Activated CD4-positive, alpha-beta T cell treated with anti-CD3 and anti-CD28 coated beads, Interleukin-2, amount 10 ng/mL, durations not matched to agents 7 days and 5 days (primary cell): ENCODE measurements at regions not wholly inside any gene's neighbourhood (a gene's known extent, or its start where the extent isn't known, plus 50 kb on each side); places are given as distances from the start of the nearest gene placed in this dataset.

Source experiments
- CTCF ChIA-PET: fragments of 350-600 bp; sonication (Branson Sonifier 250); formaldehyde crosslinking; loops from one replicate; lab custom pipeline; 2021; ENCODE audit warnings: antibody characterized with exemption; lab: Charles Lee
- POLR2A ChIA-PET: fragments of 350-600 bp; sonication (Branson Sonifier 250); formaldehyde crosslinking; loops from one replicate; lab custom pipeline; 2021; ENCODE audit warnings: antibody characterized with exemption; lab: Charles Lee
- DNase-seq: peaks from one replicate; pipeline ENCODE4 v3.0.0-alpha.2; 2020
- H3K27ac Mint-ChIP-seq: one replicate; pipeline ENCODE4 v1.8.0; 2021; ENCODE audit warnings: mild to moderate bottlenecking, moderate library complexity, mixed read lengths
- H3K27me3 Mint-ChIP-seq: one replicate; pipeline ENCODE4 v1.8.0; 2021; ENCODE audit warnings: mixed read lengths
- H3K36me3 Mint-ChIP-seq: one replicate; pipeline ENCODE4 v1.8.0; 2021; ENCODE audit warnings: low read depth, mixed read lengths
- H3K4me1 Mint-ChIP-seq: one replicate; pipeline ENCODE4 v1.8.0; 2021; ENCODE audit warnings: mixed read lengths
- H3K4me3 Mint-ChIP-seq: one replicate; pipeline ENCODE4 v1.8.0; 2021; ENCODE audit warnings: mild to moderate bottlenecking, moderate library complexity, mixed read lengths
- H3K9me3 Mint-ChIP-seq: one replicate; pipeline ENCODE4 v1.8.0; 2021; ENCODE audit warnings: mixed read lengths

DNA sequence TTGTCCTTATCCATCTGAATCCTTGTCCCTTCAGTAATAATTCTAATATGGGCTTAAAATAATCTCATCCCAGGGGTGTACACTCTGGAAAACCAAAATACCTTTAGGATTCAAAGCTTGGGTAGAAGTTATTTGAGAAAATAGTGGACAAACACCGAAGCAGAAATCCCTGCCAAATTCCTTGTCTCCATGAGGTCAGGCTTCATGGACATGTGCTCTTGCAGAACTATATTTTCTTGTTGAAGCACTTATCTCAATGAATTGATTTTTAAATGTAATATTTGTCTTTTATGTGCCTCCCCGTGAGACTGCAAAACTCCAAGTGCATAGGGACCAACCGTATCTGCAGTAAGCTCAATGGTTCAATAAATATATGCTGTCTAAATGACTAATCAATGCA, 1153.3 kb upstream of the AUTS2 start:
- POLR2A ChIA-PET, result no interaction called here

DNA sequence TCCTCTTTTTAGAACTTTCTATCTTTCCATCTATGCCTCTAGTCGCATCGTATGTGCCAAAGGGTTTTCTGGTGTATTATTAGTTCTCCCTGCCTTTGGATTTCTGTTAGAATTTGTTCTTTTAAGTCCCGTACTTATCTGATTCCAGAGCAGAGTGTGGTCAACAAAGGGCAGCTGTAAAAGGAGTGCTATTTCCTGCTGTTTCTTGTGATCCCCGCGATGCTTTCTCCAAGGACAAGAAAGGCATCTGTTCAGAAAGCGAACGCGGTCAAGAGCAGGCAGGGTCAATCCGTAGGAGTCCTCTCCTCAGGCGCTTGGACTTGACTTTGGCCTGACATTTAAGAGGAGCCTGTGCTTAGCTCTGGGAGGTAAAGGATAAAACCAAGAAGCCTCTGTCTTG, 1152.1 kb upstream of the AUTS2 start:
- POLR2A ChIA-PET, result no interaction called here
- no peak overlapping the region for H3K27ac Mint-ChIP-seq
- H3K4me1 Mint-ChIP-seq, result no peaks in the 10 kb centered on the region
- DNase-seq, result no peak
- no peak overlapping the region for H3K4me3 Mint-ChIP-seq
- no peaks in the 10 kb centered on the region for H3K36me3 Mint-ChIP-seq
- peaks cover 32% of the 10 kb centered on the region for H3K9me3 Mint-ChIP-seq
- H3K27me3 Mint-ChIP-seq, result no peaks in the 10 kb centered on the region
- CTCF ChIA-PET, result no interaction called here

More for the DNA sequence above, 1153.3 kb upstream of the AUTS2 start:
- CTCF ChIA-PET, result interaction anchor here (0.7 kb wide), 1 partner anchor 45 kb away, joined by 3 read pairs; no protein-coding TSS in a partner anchor
- DNase-seq, result no peak
- Mint-ChIP-seq H3K36me3 (no peaks in the 10 kb centered on the region), H3K27me3 (no peaks in the 10 kb centered on the region), H3K27ac (no peak overlapping the region), H3K4me3 (no peak overlapping the region), H3K9me3 (peaks cover 29% of the 10 kb centered on the region), H3K4me1 (no peaks in the 10 kb centered on the region)

DNA sequence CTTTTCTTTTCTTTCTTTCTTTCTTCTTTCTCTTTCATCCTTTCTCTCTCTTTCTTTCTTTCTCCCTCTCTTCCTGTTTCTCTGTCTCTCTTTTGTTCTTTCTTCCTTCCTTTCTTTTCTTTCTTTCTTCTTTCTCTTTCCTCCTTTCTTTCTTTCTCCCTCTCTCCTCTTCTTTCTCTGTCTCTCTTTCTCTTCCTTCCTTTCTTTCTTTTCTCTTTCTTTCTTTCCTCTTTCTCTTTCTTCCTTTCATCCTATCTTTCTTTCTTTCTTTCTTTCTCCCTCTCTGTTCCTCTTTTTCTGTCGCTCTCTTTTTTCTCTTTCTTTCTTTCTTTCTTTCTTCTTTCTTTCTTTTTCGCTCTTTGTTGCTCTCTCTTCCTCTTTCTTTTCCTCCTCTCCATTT, 1149.2 kb upstream of the AUTS2 start:
- ChIA-PET CTCF (no interaction called here), POLR2A (no interaction called here)
- peaks cover 32% of the 10 kb centered on the region for H3K9me3 Mint-ChIP-seq
- no peak overlapping the region for H3K27ac Mint-ChIP-seq
- H3K36me3 Mint-ChIP-seq, result no peaks in the 10 kb centered on the region
- H3K4me3 Mint-ChIP-seq, result no peak overlapping the region
- no peaks in the 10 kb centered on the region for H3K4me1 Mint-ChIP-seq
- no peak for DNase-seq
- no peaks in the 10 kb centered on the region for H3K27me3 Mint-ChIP-seq

DNA sequence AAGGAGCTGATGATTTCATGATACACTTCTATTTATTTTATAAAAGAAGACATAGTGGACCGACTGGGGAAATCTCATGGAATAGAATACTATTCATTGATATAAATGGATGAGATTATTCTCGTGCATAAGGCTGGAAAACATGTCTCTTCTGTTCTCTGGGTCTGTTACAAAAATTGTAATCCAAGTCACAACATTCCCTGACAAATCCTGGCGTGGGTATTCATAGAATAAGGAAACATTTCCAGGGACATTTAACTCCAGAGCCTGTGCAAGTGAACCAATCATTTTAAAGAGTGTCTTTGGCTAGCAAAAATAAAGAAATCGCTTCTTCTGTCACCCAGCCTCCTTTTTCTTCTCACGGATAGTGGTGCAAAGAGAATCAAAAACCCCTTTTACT, 1148.5 kb upstream of the AUTS2 start:
- Mint-ChIP-seq H3K4me1 (no peaks in the 10 kb centered on the region), H3K9me3 (peaks cover 32% of the 10 kb centered on the region), H3K27me3 (no peaks in the 10 kb centered on the region), H3K4me3 (no peak overlapping the region), H3K27ac (no peak overlapping the region), H3K36me3 (no peaks in the 10 kb centered on the region)
- no peak for DNase-seq
- ChIA-PET CTCF (no interaction called here), POLR2A (no interaction called here)

DNA sequence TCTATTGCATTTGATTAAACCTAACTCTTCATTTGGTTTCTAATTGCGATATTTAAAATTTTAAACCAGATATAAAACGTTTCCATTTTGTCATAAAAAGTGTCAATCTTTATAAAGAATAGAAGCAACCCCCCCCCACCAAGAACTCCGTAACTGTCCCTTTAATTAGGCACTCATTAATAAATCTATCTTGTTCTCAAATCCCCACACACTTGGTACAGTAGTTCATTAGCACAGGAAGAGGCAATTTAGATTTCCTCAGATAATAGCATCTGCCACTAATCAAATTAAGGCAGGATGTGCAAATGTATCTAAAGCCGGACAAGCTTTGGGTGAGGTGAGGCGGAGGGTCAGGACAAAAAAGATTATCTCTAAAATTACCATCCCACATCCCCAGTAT, 1143.3 kb upstream of the AUTS2 start:
- POLR2A ChIA-PET, result no interaction called here
- no peak for DNase-seq
- CTCF ChIA-PET, result interaction anchor here (0.6 kb wide), 1 partner anchor 1039 kb away, joined by 4 read pairs; no protein-coding TSS in a partner anchor
- Mint-ChIP-seq H3K27me3 (no peaks in the 10 kb centered on the region), H3K36me3 (no peaks in the 10 kb centered on the region), H3K4me1 (no peaks in the 10 kb centered on the region), H3K27ac (no peak overlapping the region), H3K9me3 (peaks cover 52% of the 10 kb centered on the region), H3K4me3 (no peak overlapping the region)

DNA sequence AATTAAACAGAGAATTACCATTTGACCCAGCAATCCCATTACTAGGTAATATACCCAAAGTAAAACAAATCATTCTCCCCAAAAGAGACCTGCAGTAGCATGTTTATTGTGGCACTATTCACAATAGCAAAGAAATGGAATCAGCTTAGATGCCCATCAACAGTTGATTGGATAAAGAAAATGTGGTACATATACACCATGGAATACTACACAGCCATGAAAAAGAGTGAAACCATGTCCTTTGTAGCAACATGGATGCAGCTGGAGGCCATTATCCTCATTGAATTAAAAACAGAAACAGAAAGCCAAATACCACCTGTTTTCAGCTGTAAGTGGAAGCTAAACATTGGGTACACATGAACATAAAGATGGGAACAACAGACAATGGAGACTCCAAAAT, 1141.8 kb upstream of the AUTS2 start:
- no peak for DNase-seq
- POLR2A ChIA-PET, result no interaction called here
- H3K27me3 Mint-ChIP-seq, result no peaks in the 10 kb centered on the region
- no peak overlapping the region for H3K4me3 Mint-ChIP-seq
- peaks cover 46% of the 10 kb centered on the region for H3K9me3 Mint-ChIP-seq
- no peaks in the 10 kb centered on the region for H3K36me3 Mint-ChIP-seq
- no peak overlapping the region for H3K27ac Mint-ChIP-seq
- H3K4me1 Mint-ChIP-seq, result no peaks in the 10 kb centered on the region
- CTCF ChIA-PET, result no interaction called here

DNA sequence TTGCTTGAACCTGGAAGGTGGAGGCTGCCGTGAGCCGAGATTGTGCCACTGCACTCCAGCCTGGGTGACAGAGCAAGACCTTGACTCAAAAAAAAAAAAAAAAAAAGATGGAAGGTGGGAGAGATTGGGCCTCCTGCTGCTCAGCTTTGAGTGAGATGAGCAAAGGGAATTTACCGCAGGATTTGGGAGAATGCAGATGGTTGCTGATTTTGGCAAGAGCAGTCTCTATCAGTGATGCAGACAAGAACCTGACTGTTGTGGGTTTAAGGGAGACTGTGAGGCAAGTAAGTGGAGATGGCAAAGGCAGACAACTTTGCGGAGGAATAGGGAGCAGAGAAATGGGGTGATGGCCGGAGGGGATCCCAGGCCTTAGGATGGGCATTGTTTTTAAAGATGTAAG, 1140.8 kb upstream of the AUTS2 start:
- CTCF ChIA-PET, result no interaction called here
- Mint-ChIP-seq H3K27ac (no peak overlapping the region), H3K36me3 (no peaks in the 10 kb centered on the region), H3K4me1 (no peaks in the 10 kb centered on the region), H3K4me3 (no peak overlapping the region), H3K9me3 (peaks cover 46% of the 10 kb centered on the region), H3K27me3 (no peaks in the 10 kb centered on the region)
- DNase-seq, result no peak
- POLR2A ChIA-PET, result no interaction called here

DNA sequence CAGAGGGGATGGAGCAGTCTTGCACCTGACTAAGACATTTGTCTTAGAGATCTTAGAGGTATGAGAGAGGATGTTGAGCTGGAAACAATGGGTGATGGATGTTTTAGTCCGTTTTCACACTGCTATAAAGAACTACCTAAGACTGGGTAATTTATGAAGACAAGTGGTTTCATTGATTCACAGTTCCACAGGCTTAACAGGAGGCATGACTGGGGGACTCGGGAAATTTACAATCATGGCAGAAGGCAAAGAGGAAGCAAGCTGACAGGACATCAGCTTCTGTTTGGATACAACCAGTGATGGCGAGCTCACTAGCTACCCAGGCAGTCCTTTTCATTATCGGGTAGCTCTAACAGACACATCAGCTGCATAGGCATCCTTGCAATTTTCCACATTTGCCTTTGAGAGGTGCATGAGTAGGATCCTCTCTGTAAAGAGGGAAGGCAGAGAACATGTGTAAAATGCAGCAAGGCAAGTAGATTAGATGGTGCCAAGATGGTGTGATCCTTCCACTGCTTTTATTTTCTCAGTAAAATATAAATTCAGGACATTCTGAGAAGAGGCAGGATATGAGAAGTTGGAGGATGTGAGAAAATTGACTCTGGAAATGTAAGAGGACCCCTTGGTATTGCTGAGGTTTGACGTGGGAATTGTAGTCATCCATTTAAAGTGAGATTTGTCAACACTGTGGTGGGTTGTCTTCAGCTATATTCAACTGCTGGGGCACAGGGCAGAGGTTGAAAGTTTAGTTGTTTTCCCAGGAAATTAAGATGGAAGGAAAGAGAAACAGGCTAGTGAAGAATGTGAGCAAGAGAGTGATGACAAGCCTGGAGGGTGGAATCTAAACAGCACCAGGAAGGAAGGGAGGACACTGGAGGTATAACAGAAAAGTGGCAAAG, 1140.0 kb upstream of the AUTS2 start:
- Mint-ChIP-seq H3K36me3 (no peaks in the 10 kb centered on the region), H3K4me3 (no peak overlapping the region), H3K4me1 (no peaks in the 10 kb centered on the region), H3K27me3 (no peaks in the 10 kb centered on the region), H3K9me3 (peaks cover 41% of the 10 kb centered on the region), H3K27ac (no peak overlapping the region)
- CTCF ChIA-PET, result interaction anchor here (0.6 kb wide), 1 partner anchor 1028 kb away, joined by 4 read pairs; no protein-coding TSS in a partner anchor
- POLR2A ChIA-PET, result no interaction called here
- DNase-seq, result no peak

DNA sequence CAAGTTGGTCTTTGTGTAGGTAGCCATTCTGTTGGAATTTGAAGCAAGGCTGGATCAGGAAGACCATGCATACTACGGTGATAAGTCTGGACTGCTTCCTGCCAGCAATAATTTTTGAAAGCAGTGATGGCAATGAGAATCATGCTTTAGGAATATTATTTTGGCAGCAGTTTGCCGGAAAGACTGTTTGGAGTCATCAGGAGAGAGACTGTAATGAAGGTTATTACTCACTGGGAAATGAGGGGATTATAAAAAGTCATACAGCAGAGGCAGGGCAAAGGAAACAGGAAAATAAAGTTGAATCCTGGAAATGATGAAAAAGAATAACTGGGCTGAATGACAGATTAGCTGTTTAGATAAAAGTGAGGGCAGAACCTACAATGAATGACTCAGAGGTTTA, 1136.8 kb upstream of the AUTS2 start:
- peaks cover 32% of the 10 kb centered on the region for H3K9me3 Mint-ChIP-seq
- no peaks in the 10 kb centered on the region for H3K36me3 Mint-ChIP-seq
- ChIA-PET CTCF (no interaction called here), POLR2A (no interaction called here)
- no peaks in the 10 kb centered on the region for H3K27me3 Mint-ChIP-seq
- no peaks in the 10 kb centered on the region for H3K4me1 Mint-ChIP-seq
- no peak for DNase-seq
- no peak overlapping the region for H3K27ac Mint-ChIP-seq
- H3K4me3 Mint-ChIP-seq, result no peak overlapping the region

DNA sequence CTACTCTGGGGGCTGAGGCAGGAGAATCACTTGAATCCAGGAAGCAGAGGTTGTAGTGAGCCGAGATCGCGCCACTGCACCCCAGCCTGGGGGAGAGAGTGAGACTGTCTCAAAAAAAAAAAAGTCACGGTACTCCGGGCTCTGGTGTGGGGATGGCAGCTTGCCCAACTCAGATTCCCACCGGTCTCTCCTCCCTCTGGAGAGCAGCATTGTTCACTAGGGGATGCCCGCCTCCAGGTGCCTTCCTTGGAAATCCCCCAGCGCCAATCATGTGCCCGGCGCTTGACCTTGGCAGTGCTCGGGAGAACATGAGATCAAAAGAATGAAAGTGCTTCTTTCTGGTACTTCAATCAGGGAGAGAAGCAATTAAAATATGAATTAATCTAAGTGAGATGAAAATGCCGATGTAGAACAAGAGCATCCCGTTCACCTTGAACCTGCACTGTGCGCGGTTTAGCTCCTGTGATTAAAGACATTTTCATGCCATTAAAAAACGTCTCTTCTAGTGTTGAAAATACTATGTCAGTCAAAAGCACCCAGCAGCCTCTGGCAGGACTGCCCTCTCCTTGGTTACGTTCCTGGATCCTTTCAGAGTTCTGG, 1127.3 kb upstream of the AUTS2 start:
- Mint-ChIP-seq H3K4me3 (no peak overlapping the region), H3K9me3 (peaks cover 28% of the 10 kb centered on the region), H3K27me3 (no peaks in the 10 kb centered on the region), H3K36me3 (no peaks in the 10 kb centered on the region), H3K4me1 (no peaks in the 10 kb centered on the region), H3K27ac (no peak overlapping the region)
- ChIA-PET POLR2A (no interaction called here), CTCF (no interaction called here)
- no peak for DNase-seq

DNA sequence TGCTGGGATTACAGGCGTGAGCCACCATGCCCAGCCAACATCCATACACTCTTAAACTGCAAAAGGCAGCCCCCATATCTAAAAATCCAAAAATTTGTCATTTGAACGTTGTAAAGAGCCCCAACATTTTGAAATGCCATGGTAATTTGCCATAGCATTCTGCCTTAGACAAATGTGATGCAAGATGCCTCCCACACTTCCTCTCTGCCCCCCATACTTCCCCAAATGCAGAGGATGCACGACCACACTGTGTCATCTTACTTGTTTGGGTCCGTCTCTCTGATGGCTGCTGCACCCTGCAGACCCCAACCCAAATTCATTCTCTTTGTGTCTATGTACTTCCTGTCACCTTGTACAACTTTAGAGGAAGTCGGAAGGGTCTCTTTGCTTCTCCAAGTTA, 1125.6 kb upstream of the AUTS2 start:
- Mint-ChIP-seq H3K27ac (no peak overlapping the region), H3K27me3 (no peaks in the 10 kb centered on the region), H3K9me3 (peaks cover 26% of the 10 kb centered on the region), H3K4me3 (no peak overlapping the region), H3K36me3 (no peaks in the 10 kb centered on the region), H3K4me1 (no peaks in the 10 kb centered on the region)
- DNase-seq, result no peak
- ChIA-PET CTCF (no interaction called here), POLR2A (no interaction called here)

DNA sequence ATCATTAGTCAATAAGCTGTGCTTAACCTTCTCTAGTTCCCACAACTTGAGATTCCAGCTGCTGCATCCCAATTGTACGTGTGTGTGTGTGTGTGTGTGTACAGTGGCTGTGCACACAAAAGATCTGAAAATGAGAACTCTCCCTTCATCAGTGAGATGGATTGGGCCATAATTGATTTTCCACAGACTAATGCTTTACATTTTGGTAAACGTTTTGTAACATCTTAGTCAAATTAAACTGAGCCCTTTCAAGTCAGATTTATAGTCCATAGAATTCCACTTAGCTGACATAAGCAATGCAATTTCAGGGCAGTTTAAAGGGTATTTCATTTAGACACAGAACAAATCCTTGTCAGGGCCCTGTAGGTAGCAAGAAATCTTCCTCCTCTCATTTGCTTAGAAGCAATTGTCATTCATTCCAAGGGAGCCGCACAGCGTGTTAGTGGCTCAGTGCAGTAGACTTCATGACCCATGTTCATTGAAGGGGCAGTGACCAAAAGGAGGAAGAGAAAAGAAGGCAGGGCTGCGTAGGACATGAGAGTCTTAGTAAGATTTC, 1123.5 kb upstream of the AUTS2 start:
- Mint-ChIP-seq H3K4me3 (no peak overlapping the region), H3K27me3 (no peaks in the 10 kb centered on the region), H3K36me3 (no peaks in the 10 kb centered on the region), H3K4me1 (no peaks in the 10 kb centered on the region), H3K9me3 (peaks cover 25% of the 10 kb centered on the region), H3K27ac (no peak overlapping the region)
- no peak for DNase-seq
- CTCF ChIA-PET, result no interaction called here
- POLR2A ChIA-PET, result no interaction called here

DNA sequence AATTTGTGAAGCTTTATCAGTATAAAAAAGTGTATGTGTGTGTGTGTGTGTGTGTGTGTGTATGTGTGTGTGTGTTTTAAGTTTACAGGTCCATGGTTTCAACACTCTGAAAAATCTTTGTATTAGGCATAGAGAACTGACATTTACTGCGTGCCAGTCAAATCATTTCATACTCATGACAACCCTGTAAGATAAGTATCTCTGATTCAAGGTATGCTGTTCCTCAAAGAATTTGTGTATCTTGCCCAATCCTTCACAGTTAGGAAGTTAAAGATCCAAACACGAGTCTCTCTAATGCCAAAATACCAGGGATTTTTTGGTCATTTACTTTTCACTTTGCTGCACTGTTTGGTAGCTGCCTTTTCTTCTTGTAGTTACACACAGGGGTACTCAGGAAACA, 1121.3 kb upstream of the AUTS2 start:
- no peaks in the 10 kb centered on the region for H3K27me3 Mint-ChIP-seq
- no peaks in the 10 kb centered on the region for H3K36me3 Mint-ChIP-seq
- DNase-seq, result no peak
- no peak overlapping the region for H3K4me3 Mint-ChIP-seq
- ChIA-PET POLR2A (no interaction called here), CTCF (interaction anchor here (0.7 kb wide), 1 partner anchor 386 kb away, joined by 3 read pairs; no protein-coding TSS in a partner anchor)
- H3K4me1 Mint-ChIP-seq, result no peaks in the 10 kb centered on the region
- H3K9me3 Mint-ChIP-seq, result peaks cover 29% of the 10 kb centered on the region
- H3K27ac Mint-ChIP-seq, result no peak overlapping the region
